GM18505 (cell line): ENCODE measurements at regions not wholly inside any gene's neighbourhood (a gene's known extent, or its start where the extent isn't known, plus 50 kb on each side); places are given as distances from the start of the nearest gene placed in this dataset.

Experiments
- ATAC-seq: cut with Tn5 transposase; IDR thresholded peaks from one replicate; pipeline ENCODE4 v1.9.1; 2021; ENCODE audit not compliant: unreplicated experiment
- POLR2A ChIP-seq: IDR thresholded peaks from 4 replicates; pipeline ENCODE4 v1.6.1; 2011; ENCODE audit warnings: borderline replicate concordance; ENCODE audit not compliant: insufficient read depth, insufficient read length; ENCODE audit errors: extremely low read depth

GRCh38 chr4:28228561-28229491 lies 1368.2 kb downstream of the STIM2 start:
- no peak for TF ChIP-seq POLR2A
- ATAC-seq: no peak

- TF ChIP-seq POLR2A: no peak
- no peak for ATAC-seq
These were observed 1371.7 kb downstream of the STIM2 start for GRCh38 chr4:28232376-28232775.

GRCh38 chr4:28232951-28233350 lies 1372.3 kb downstream of the STIM2 start:
- ATAC-seq: no peak
- TF ChIP-seq POLR2A: no peak

GRCh38 chr4:28233724-28234123 lies 1373.1 kb downstream of the STIM2 start:
- ATAC-seq: no peak
- no peak for TF ChIP-seq POLR2A

GRCh38 chr4:28238876-28239275 lies 1378.2 kb downstream of the STIM2 start:
- no peak for TF ChIP-seq POLR2A
- ATAC-seq: no peak

- no peak for ATAC-seq
- TF ChIP-seq POLR2A: no peak
These were observed 1380.4 kb downstream of the STIM2 start for GRCh38 chr4:28241021-28241420.

- TF ChIP-seq POLR2A: no peak
- no peak for ATAC-seq
These were observed 1387.2 kb downstream of the STIM2 start for GRCh38 chr4:28247805-28248204.

GRCh38 chr4:28248269-28248668 lies 1387.6 kb downstream of the STIM2 start:
- no peak for TF ChIP-seq POLR2A
- ATAC-seq: no peak

GRCh38 chr4:28250646-28251045 lies 1390.0 kb downstream of the STIM2 start:
- no peak for ATAC-seq
- TF ChIP-seq POLR2A: no peak

- TF ChIP-seq POLR2A: no peak
- ATAC-seq: no peak
These were observed 1391.2 kb downstream of the STIM2 start for GRCh38 chr4:28251831-28252230.

GRCh38 chr4:28254003-28254402 lies 1393.4 kb downstream of the STIM2 start:
- no peak for TF ChIP-seq POLR2A
- no peak for ATAC-seq

GRCh38 chr4:28256295-28256694 lies 1395.7 kb downstream of the STIM2 start:
- ATAC-seq: no peak

GRCh38 chr4:28259951-28260350 lies 1399.3 kb downstream of the STIM2 start:
- no peak for ATAC-seq
- TF ChIP-seq POLR2A: no peak

More at GRCh38 chr4:28256295-28256694, 1395.7 kb downstream of the STIM2 start:
- TF ChIP-seq POLR2A: no peak

- TF ChIP-seq POLR2A: no peak
- no peak for ATAC-seq
These were observed 1406.5 kb downstream of the STIM2 start for GRCh38 chr4:28267166-28267565.

GRCh38 chr4:28269426-28269825 lies 1408.8 kb downstream of the STIM2 start:
- TF ChIP-seq POLR2A: no peak
- no peak for ATAC-seq

- ATAC-seq: no peak
- no peak for TF ChIP-seq POLR2A
These were observed 1417.3 kb downstream of the STIM2 start for GRCh38 chr4:28277931-28278330.
